ENCODE measurements at regions not wholly inside any gene's neighbourhood (a gene's known extent, or its start where the extent isn't known, plus 50 kb on each side); places are given as distances from the start of the nearest gene placed in this dataset.
A peak's percentile ranks its signal among the peaks of the same experiment; 100 is the strongest.
"Not testable (repeated sequence)": the region's sequence is repeated elsewhere in the genome, so short reads cannot be mapped to it uniquely, and the experiment has no call there.

DNA sequence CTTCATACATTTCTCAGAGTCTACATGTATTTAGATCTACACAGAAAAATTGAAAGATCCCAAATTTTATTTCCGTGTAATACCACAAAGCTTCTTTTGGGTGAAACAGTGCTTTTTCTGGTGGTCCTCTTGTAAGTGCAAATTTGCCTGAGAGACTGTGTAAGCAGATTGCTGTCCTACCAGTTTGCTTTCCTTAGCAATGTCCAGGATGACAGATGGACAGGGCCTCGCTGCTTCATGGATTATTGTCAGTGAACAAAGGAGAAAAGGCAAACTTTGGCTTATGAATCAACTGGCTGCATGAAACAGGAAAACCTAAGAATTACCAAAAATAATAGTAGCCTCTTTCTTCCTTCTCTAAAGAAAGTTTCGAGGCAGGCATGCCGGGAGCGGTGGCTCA lies 82.6 kb upstream of the UBE2E1 start:
- Histone ChIP-seq H3K4me1 (ENCODE audit: insufficient read depth, insufficient read length) (no peaks in the 10 kb centered on the region), H3K27me3 (ENCODE audit: insufficient read depth, insufficient read length) (no peaks in the 10 kb centered on the region), H3K4me3 (ENCODE audit: insufficient read length, low read depth) (no peak overlapping the region), H3K36me3 (ENCODE audit: insufficient read depth, insufficient read length, low read length) (no peaks in the 10 kb centered on the region), H3K9me3 (ENCODE audit: insufficient read depth, low read length) (no peaks in the 10 kb centered on the region), H3K9ac (ENCODE audit: insufficient read length, low read depth) (no peak overlapping the region)
- no peak for DNase-seq (ENCODE audit: low read depth, low spot score)
- TF ChIP-seq YY1 (IDR thresholded peaks at IDR 0.05; ENCODE audit: insufficient read depth, insufficient read length) (no peak), ZNF274 (IDR thresholded peaks at IDR 0.05; ENCODE audit: low read depth, low read length) (no peak), SUZ12 (IDR thresholded peaks at IDR 0.05; ENCODE audit: extremely low read depth, insufficient read depth, insufficient read length) (no peak)

DNA sequence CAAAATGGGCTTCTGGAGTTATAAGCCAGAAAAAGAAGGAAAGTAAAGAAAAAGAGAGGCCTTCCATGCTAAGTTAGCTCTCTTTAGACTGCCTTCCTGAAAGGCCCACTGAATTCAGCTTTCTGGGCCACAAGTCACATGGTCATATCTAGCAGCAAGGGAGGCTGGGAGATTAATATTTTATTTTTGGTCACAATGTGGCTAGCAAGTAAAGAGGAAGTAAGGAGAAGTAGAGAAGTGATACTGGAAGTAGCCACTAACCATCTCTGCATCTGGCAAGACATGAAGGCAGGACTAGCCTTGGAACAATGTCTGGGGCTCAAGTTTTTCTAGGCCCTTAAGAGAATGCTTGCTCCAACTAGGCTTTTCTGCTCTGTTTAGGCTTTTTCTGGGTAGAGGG lies 81.8 kb upstream of the UBE2E1 start:
- Histone ChIP-seq H3K27me3 (ENCODE audit: insufficient read depth, insufficient read length) (no peaks in the 10 kb centered on the region), H3K9ac (ENCODE audit: insufficient read length, low read depth) (no peak overlapping the region), H3K9me3 (ENCODE audit: insufficient read depth, low read length) (no peaks in the 10 kb centered on the region), H3K36me3 (ENCODE audit: insufficient read depth, insufficient read length, low read length) (no peaks in the 10 kb centered on the region), H3K4me3 (ENCODE audit: insufficient read length, low read depth) (no peak overlapping the region), H3K4me1 (ENCODE audit: insufficient read depth, insufficient read length) (no peaks in the 10 kb centered on the region)
- no peak for DNase-seq (ENCODE audit: low read depth, low spot score)
- TF ChIP-seq SUZ12 (IDR thresholded peaks at IDR 0.05; ENCODE audit: extremely low read depth, insufficient read depth, insufficient read length): no peak
- TF ChIP-seq ZNF274 (IDR thresholded peaks at IDR 0.05; ENCODE audit: low read depth, low read length): no peak
- TF ChIP-seq YY1 (IDR thresholded peaks at IDR 0.05; ENCODE audit: insufficient read depth, insufficient read length): no peak

DNA sequence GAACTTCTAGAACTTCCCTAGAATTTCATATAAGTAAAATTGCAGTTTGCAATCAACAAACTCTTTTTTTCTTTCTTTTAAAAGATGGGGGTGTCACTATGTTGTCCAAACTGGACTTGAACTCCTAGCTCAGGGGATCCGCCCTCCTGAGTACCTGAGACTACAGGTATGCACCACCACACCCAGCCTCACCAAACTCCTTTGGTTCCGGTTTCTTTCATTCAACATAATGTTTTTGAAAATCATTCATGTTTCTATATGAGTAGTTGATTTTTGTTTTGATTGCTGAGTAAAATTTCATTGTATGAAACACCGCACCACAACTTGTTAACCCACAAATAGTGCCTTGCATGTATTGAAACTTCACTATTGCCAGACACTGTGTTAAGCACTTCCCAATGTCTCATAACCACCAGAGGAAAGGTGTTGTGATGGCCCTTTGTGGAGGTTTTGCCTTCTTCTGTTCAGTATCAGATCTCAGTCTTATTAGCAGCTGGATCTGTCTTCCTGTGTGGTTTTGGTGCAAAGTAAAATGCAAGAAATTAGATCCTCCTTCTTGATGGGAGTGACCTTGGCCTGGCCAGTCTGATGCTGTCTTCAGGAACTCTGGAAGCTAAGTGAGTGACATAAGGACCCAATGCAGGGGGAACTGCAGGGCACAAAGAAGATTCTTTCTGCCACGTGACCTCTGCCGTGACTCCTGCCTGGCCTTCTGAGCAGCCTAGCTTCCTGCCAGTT lies 78.8 kb upstream of the UBE2E1 start:
- no peak for DNase-seq (ENCODE audit: low read depth, low spot score)
- H3K4me3 ChIP-seq (ENCODE audit: insufficient read length, low read depth): no peak overlapping the region
- H3K9ac ChIP-seq (ENCODE audit: insufficient read length, low read depth): no peak overlapping the region

DNA sequence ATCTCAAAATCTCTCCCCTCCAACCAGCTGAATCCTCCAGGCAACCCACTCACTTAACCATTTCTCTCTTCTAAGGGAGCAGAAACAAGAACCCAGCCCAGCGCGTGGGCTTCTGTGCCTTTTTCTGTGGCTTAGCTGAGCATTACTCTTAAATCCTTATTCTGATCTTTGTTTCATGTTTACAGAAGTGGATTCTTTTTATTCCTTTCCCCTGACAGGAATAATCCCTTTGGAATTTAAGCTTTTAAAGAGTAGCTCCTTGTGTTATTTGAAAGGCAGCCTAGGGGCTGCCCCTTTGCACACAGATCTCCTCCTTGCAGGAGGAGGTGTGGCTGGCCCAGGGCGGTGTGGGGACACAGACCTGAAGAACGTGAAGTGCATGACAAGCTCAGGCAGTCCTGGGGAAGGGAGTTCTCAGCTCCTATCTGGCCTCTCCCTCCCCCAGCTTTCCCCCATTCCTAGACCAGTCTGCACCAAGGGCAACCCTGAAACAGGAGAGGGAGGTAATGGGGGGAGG lies 77.1 kb upstream of the UBE2E1 start:
- DNase-seq (ENCODE audit: low read depth, low spot score): no peak
- Histone ChIP-seq H3K9ac (ENCODE audit: insufficient read length, low read depth) (peak overlapping the region; percentile 22), H3K27me3 (ENCODE audit: insufficient read depth, insufficient read length) (no peaks in the 10 kb centered on the region), H3K4me3 (ENCODE audit: insufficient read length, low read depth) (no peak overlapping the region), H3K36me3 (ENCODE audit: insufficient read depth, insufficient read length, low read length) (no peaks in the 10 kb centered on the region), H3K4me1 (ENCODE audit: insufficient read depth, insufficient read length) (peaks cover 6% of the 10 kb centered on the region), H3K9me3 (ENCODE audit: insufficient read depth, low read length) (no peaks in the 10 kb centered on the region)
- no peak for TF ChIP-seq SUZ12 (IDR thresholded peaks at IDR 0.05; ENCODE audit: extremely low read depth, insufficient read depth, insufficient read length)

More for the DNA sequence above, 78.8 kb upstream of the UBE2E1 start:
- peaks cover 6% of the 10 kb centered on the region for H3K4me1 ChIP-seq (ENCODE audit: insufficient read depth, insufficient read length)
- TF ChIP-seq ZNF274 (IDR thresholded peaks at IDR 0.05; ENCODE audit: low read depth, low read length) (no peak), SUZ12 (IDR thresholded peaks at IDR 0.05; ENCODE audit: extremely low read depth, insufficient read depth, insufficient read length) (no peak), YY1 (IDR thresholded peaks at IDR 0.05; ENCODE audit: insufficient read depth, insufficient read length) (no peak)
- no peaks in the 10 kb centered on the region for H3K27me3 ChIP-seq (ENCODE audit: insufficient read depth, insufficient read length)
- H3K9me3 ChIP-seq (ENCODE audit: insufficient read depth, low read length): no peaks in the 10 kb centered on the region
- no peaks in the 10 kb centered on the region for H3K36me3 ChIP-seq (ENCODE audit: insufficient read depth, insufficient read length, low read length)

DNA sequence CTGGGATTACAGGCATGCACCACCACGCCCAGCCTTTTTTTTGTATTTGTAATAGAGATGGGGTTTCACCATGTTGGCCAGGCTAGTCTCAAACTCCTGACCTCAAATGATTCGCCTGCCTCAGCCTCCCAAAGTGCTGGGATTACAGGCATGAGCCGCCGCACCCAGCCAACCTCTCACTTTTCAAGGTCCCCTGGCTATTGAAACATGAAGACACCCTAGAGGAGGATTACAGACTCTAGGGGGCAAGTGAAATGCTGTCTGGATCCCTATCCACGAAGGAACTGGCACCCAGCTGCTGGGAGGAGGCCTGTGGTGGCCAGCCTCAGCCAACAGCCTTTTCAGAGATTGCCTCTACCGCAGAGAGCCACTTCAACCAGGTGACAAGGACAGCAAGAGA lies 76.4 kb upstream of the UBE2E1 start:
- not testable (repeated sequence) for H3K4me1 ChIP-seq (ENCODE audit: insufficient read depth, insufficient read length); H3K36me3 ChIP-seq (ENCODE audit: insufficient read depth, insufficient read length, low read length); H3K27me3 ChIP-seq (ENCODE audit: insufficient read depth, insufficient read length); H3K9me3 ChIP-seq (ENCODE audit: insufficient read depth, low read length); DNase-seq (ENCODE audit: low read depth, low spot score); H3K9ac ChIP-seq (ENCODE audit: insufficient read length, low read depth); H3K4me3 ChIP-seq (ENCODE audit: insufficient read length, low read depth)

DNA sequence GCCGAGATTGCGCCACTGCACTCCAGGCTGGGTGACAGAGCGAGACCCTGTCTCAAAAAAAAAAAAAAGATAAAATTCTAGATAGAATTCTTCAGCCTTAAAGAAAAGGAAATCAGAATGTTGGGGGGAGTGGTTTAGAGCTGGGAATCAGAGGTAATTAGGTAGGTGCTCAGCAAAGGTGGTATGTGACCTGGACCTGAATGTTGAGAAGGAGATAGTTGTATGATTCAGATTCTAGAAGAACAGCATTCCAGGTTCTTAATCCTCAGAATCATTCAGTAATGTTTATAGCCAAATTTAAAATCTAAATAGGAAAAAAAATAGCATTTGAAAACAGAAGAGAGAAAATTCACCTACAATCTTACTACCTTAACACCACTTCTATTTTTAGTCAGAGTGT lies 71.3 kb upstream of the UBE2E1 start:
- Histone ChIP-seq H3K4me3 (ENCODE audit: insufficient read length, low read depth) (no peak overlapping the region), H3K4me1 (ENCODE audit: insufficient read depth, insufficient read length) (peaks cover 3% of the 10 kb centered on the region), H3K9me3 (ENCODE audit: insufficient read depth, low read length) (no peaks in the 10 kb centered on the region), H3K9ac (ENCODE audit: insufficient read length, low read depth) (no peak overlapping the region), H3K36me3 (ENCODE audit: insufficient read depth, insufficient read length, low read length) (no peaks in the 10 kb centered on the region), H3K27me3 (ENCODE audit: insufficient read depth, insufficient read length) (no peaks in the 10 kb centered on the region)
- TF ChIP-seq ZNF274 (IDR thresholded peaks at IDR 0.05; ENCODE audit: low read depth, low read length): no peak
- no peak for TF ChIP-seq SUZ12 (IDR thresholded peaks at IDR 0.05; ENCODE audit: extremely low read depth, insufficient read depth, insufficient read length)
- TF ChIP-seq YY1 (IDR thresholded peaks at IDR 0.05; ENCODE audit: insufficient read depth, insufficient read length): no peak
- no peak for DNase-seq (ENCODE audit: low read depth, low spot score)

DNA sequence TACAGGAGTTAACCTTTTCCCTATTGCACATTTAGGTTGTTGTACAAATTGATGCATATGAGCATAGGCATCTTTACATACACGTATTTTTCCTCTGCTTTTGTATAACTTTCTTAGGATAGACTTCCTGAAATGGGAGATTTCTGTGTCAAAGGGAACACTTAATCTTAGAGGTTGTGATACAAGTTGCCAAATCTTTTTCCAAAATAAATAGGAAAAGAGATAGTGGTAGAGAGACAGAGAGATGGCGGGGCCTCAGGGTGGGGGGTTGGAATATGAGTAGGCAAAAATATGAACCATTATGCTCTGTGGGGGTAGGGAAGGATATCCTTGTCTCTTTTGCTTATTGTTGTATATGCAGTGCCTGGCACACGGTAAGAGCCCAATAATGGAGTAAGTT lies 70.7 kb upstream of the UBE2E1 start:
- Histone ChIP-seq H3K4me3 (ENCODE audit: insufficient read length, low read depth) (no peak overlapping the region), H3K9ac (ENCODE audit: insufficient read length, low read depth) (no peak overlapping the region), H3K36me3 (ENCODE audit: insufficient read depth, insufficient read length, low read length) (no peaks in the 10 kb centered on the region), H3K9me3 (ENCODE audit: insufficient read depth, low read length) (no peaks in the 10 kb centered on the region), H3K27me3 (ENCODE audit: insufficient read depth, insufficient read length) (no peaks in the 10 kb centered on the region), H3K4me1 (ENCODE audit: insufficient read depth, insufficient read length) (no peaks in the 10 kb centered on the region)
- no peak for DNase-seq (ENCODE audit: low read depth, low spot score)
- TF ChIP-seq SUZ12 (IDR thresholded peaks at IDR 0.05; ENCODE audit: extremely low read depth, insufficient read depth, insufficient read length): no peak
- no peak for TF ChIP-seq ZNF274 (IDR thresholded peaks at IDR 0.05; ENCODE audit: low read depth, low read length)
- no peak for TF ChIP-seq YY1 (IDR thresholded peaks at IDR 0.05; ENCODE audit: insufficient read depth, insufficient read length)

All from NT2/D1 (cell line).